ENCODE measurements at regions not wholly inside any gene's neighbourhood (a gene's known extent, or its start where the extent isn't known, plus 50 kb on each side); places are given as distances from the start of the nearest gene placed in this dataset.

DNA sequence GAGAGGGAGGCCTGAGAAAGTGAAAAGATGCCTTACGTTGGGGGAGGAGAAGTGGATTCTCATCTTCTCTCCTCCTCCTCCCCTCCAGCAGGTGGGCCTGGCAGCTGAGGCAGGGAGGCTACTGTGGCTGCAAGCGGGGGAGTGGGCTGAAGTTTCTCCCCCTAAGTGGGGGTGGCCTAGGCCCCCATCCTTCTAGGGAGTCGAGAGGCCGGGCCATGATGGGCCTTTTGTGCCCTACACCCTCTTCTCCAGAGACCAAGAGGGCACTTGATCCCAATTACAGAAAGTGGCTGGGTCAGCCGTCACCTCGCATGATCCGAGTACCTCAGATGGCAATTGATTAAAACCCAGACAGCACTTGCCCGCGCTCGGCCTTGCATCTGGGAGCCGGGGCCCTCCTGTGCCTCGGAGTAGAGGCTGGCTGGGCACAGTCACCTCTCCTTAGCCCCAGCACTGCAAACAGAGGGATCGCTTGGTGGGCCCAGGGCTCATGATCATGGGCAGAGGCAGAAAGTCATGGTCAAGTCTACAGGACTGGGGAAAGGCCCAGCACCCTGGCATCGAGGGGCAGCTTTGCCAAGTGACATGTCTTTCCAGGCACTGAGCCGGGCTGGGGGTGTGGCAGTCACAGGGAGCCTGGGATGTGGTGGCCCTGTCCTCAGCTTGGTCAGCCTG lies 78.3 kb downstream of the IRX5 start:
- Histone ChIP-seq H3K23ac (ENCODE audit: low read depth, low read length) (no peak overlapping the region), H2BK120ac (ENCODE audit: low read depth, low read length) (no peak overlapping the region), H4K20me1 (ENCODE audit: insufficient read depth, low read length) (no peaks in the 10 kb centered on the region), H2BK5ac (ENCODE audit: low read depth, low read length, poor library complexity, severe bottlenecking) (no peak overlapping the region), H3K79me1 (ENCODE audit: low read depth in 1 of 2, low read length in 2 of 2) (no peaks in the 10 kb centered on the region), H3K4me1 (ENCODE audit: control insufficient read depth, insufficient read depth, low read length) (no peaks in the 10 kb centered on the region), H3K4ac (ENCODE audit: low read depth, low read length) (no peak overlapping the region), H3K9me1 (ENCODE audit: insufficient read depth, low read length) (no peaks in the 10 kb centered on the region), H2BK20ac (ENCODE audit: low read depth, low read length) (no peak overlapping the region), H2AK9ac (replicated peaks; ENCODE audit: low read depth, low read length, poor library complexity) (no peak overlapping the region), H3K18ac (ENCODE audit: low read depth, low read length) (no peak overlapping the region), H3K9ac (ENCODE audit: low read depth, low read length) (no peak overlapping the region), H3K14ac (replicated peaks; ENCODE audit: low read depth, low read length) (no peak overlapping the region), H4K5ac (ENCODE audit: low read depth, low read length) (no peak overlapping the region), H3K4me3 (ENCODE audit: insufficient read depth, low read depth, low read length) (no peak overlapping the region), H3K27ac (ENCODE audit: insufficient read depth, low read length) (no peak overlapping the region), H3K27me3 (ENCODE audit: control insufficient read depth, insufficient read depth, low read length) (no peaks in the 10 kb centered on the region), H2BK15ac (ENCODE audit: low read depth, low read length) (no peak overlapping the region), H3K56ac (ENCODE audit: extremely low read depth, insufficient read depth, low read length) (no peak overlapping the region), H3K9me3 (ENCODE audit: control insufficient read depth, insufficient read depth, low read length) (no peaks in the 10 kb centered on the region; the same call in 1 of the 2 replicates), H4K8ac (ENCODE audit: low read depth in 2 of 2, low read length in 2 of 2) (no peak overlapping the region), H4K91ac (ENCODE audit: insufficient read depth, low read depth, low read length) (no peak overlapping the region), H3K4me2 (ENCODE audit: low read depth, low read length) (no peak overlapping the region), H2AK5ac (ENCODE audit: low read depth, low read length) (no peak overlapping the region), H2AFZ (replicated peaks; ENCODE audit: low read length, poor library complexity) (no peak overlapping the region), H3K36me3 (ENCODE audit: control insufficient read depth, insufficient read depth, low read length) (no peaks in the 10 kb centered on the region)
- TF ChIP-seq SMC3 (IDR thresholded peaks at IDR 0.05; ENCODE audit: low read depth, low read length) (no peak), MXI1 (IDR thresholded peaks at IDR 0.05; ENCODE audit: borderline replicate concordance, low read depth, low read length) (no peak), CEBPB (IDR thresholded peaks at IDR 0.05; ENCODE audit: low read depth, low read length) (no peak), RAD21 (IDR thresholded peaks at IDR 0.05; ENCODE audit: low read length) (no peak), MAZ (IDR thresholded peaks at IDR 0.05; ENCODE audit: borderline replicate concordance, low read depth, low read length) (no peak), FOS (IDR thresholded peaks at IDR 0.05; ENCODE audit: low read depth, low read length) (no peak), NFE2L2 (IDR thresholded peaks at IDR 0.05; ENCODE audit: low read depth, low read length) (no peak), RFX5 (IDR thresholded peaks at IDR 0.05; ENCODE audit: low read depth, low read length) (no peak), MAFK (IDR thresholded peaks at IDR 0.05; ENCODE audit: low read depth, low read length) (no peak), POLR2A (IDR thresholded peaks at IDR 0.05; ENCODE audit: low read depth, low read length) (no peak), RCOR1 (IDR thresholded peaks at IDR 0.05; ENCODE audit: insufficient replicate concordance, low read length) (no peak), CHD1 (IDR thresholded peaks at IDR 0.05; ENCODE audit: low read depth, low read length) (no peak), BHLHE40 (IDR thresholded peaks at IDR 0.05; ENCODE audit: low read depth, low read length) (no peak)
- TF ChIP-seq, protein P1, sequence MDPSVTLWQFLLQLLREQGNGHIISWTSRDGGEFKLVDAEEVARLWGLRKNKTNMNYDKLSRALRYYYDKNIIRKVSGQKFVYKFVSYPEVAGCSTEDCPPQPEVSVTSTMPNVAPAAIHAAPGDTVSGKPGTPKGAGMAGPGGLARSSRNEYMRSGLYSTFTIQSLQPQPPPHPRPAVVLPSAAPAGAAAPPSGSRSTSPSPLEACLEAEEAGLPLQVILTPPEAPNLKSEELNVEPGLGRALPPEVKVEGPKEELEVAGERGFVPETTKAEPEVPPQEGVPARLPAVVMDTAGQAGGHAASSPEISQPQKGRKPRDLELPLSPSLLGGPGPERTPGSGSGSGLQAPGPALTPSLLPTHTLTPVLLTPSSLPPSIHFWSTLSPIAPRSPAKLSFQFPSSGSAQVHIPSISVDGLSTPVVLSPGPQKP (IDR thresholded peaks at IDR 0.05; ENCODE audit: borderline replicate concordance, low read depth, low read length), result no peak
- TF ChIP-seq, protein P2, sequence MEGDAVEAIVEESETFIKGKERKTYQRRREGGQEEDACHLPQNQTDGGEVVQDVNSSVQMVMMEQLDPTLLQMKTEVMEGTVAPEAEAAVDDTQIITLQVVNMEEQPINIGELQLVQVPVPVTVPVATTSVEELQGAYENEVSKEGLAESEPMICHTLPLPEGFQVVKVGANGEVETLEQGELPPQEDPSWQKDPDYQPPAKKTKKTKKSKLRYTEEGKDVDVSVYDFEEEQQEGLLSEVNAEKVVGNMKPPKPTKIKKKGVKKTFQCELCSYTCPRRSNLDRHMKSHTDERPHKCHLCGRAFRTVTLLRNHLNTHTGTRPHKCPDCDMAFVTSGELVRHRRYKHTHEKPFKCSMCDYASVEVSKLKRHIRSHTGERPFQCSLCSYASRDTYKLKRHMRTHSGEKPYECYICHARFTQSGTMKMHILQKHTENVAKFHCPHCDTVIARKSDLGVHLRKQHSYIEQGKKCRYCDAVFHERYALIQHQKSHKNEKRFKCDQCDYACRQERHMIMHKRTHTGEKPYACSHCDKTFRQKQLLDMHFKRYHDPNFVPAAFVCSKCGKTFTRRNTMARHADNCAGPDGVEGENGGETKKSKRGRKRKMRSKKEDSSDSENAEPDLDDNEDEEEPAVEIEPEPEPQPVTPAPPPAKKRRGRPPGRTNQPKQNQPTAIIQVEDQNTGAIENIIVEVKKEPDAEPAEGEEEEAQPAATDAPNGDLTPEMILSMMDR (conservative IDR thresholded peaks at IDR 0.05; ENCODE audit: low read depth, low read length), result no peak
- TF ChIP-seq, protein P3, sequence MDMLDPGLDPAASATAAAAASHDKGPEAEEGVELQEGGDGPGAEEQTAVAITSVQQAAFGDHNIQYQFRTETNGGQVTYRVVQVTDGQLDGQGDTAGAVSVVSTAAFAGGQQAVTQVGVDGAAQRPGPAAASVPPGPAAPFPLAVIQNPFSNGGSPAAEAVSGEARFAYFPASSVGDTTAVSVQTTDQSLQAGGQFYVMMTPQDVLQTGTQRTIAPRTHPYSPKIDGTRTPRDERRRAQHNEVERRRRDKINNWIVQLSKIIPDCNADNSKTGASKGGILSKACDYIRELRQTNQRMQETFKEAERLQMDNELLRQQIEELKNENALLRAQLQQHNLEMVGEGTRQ (IDR thresholded peaks at IDR 0.05; ENCODE audit: low read depth, low read length), result no peak
- dilution Hi-C loops (cut with HindIII; ENCODE audit: low sequenced_read_pairs, unreplicated experiment), result no loop called here
- ChIA-PET CTCF (interaction anchor here (0.5 kb wide), 1 partner anchor 67 kb away, joined by 3 read pairs; no protein-coding TSS in a partner anchor), POLR2A (ENCODE audit: unreplicated experiment) (no interaction called here)
- BruUV-seq (replicated peaks), result no TSS peak
- in situ Hi-C loops (cut with MboI; ENCODE audit: low sequenced_read_pairs), result no loop called here
- ATAC-seq (ENCODE audit: low read depth) (no peak), DNase-seq (no peak)
- intact Hi-C loops (cut with micrococcal nuclease), result no loop called here
- 74% methylated on average over 7 of the region's 15 CpGs; no CpG with 5 or more reads in 1 of the 2 experiments for WGBS, 2 experiments (ENCODE audit: extremely low coverage in 2 of 2, insufficient read length in 1 of 2)

Data from IMR-90 (cell line).